Central memory CD8-positive, alpha-beta T cell (primary cell): ENCODE measurements at regions not wholly inside any gene's neighbourhood (a gene's known extent, or its start where the extent isn't known, plus 50 kb on each side); places are given as distances from the start of the nearest gene placed in this dataset.

Source experiments
- ATAC-seq: fragments of 150-1000 bp; cut with Tn5 transposase; replicated peaks from 2 replicates; pipeline ENCODE4 v1.10.0; 2022; ENCODE audit warnings: mild to moderate bottlenecking, moderate FRiP score, moderate number of reproducible peaks; ENCODE audit not compliant: poor library complexity, severe bottlenecking; ENCODE audit errors: extremely low read depth
- DNase-seq, 2 donors: peaks; one replicate each; pipeline ENCODE4 v3.0.0; 2021; ENCODE audit warnings: low spot score in 2 of 2
- H3K27ac Mint-ChIP-seq: one replicate; pipeline ENCODE4 v1.8.0; 2022; ENCODE audit warnings: low read depth, mild to moderate bottlenecking, moderate library complexity, mixed read lengths
- H3K27me3 Mint-ChIP-seq: one replicate; pipeline ENCODE4 v1.8.0; 2022; ENCODE audit warnings: mixed read lengths
- H3K36me3 Mint-ChIP-seq: one replicate; pipeline ENCODE4 v1.8.0; 2022; ENCODE audit warnings: mild to moderate bottlenecking, moderate library complexity, mixed read lengths; ENCODE audit not compliant: insufficient read depth
- H3K4me1 Mint-ChIP-seq: one replicate; pipeline ENCODE4 v1.8.0; 2022; ENCODE audit warnings: mixed read lengths
- H3K4me3 Mint-ChIP-seq: one replicate; pipeline ENCODE4 v1.8.0; 2022; ENCODE audit warnings: mild to moderate bottlenecking, moderate library complexity, mixed read lengths
- H3K9me3 Mint-ChIP-seq: one replicate; pipeline ENCODE4 v1.8.0; 2022; ENCODE audit warnings: mixed read lengths

DNA sequence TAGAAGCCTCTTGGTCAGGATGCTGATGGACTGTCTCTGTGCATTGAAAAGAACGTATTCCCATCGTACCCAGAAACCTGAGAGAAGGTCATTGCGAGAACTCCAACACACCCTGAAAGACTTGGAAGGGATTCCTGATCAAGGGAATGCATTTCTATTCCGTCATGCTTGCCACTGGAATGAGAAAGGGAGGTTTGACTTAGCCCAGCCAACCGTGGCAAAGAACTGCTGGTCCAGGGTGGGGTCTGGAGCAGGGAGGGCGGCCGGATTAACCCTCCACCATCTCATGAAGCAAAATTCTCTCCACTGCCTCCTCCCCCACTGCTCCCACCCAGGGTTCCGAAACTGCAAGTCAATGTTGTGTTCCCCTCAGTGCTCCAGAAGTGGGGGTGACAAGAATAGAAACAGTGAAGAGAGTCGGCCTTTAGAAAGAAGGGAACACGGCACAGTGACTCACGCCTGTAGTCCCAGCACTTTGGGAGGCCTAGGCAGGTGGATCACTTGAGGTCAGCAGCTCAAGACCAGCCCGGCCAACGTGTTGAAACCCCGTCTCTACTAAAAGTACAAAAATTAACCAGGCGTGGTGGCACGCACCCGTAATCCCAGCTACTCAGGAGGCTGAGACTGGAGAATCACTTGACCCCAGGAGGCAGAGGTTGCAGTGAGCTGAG is 137.5 kb upstream of the MGMT start:
- ATAC-seq (no peak), DNase-seq (no peak)
- H3K4me3 Mint-ChIP-seq, result no peak overlapping the region
- no peaks in the 10 kb centered on the region for H3K4me1 Mint-ChIP-seq
- H3K36me3 Mint-ChIP-seq, result no peaks in the 10 kb centered on the region
- H3K9me3 Mint-ChIP-seq, result no peaks in the 10 kb centered on the region
- no peak overlapping the region for H3K27ac Mint-ChIP-seq
- H3K27me3 Mint-ChIP-seq, result peaks cover 24% of the 10 kb centered on the region

GRCh38 chr10:129330211-129330610 is 136.8 kb upstream of the MGMT start:
- Mint-ChIP-seq H3K4me1 (no peaks in the 10 kb centered on the region), H3K4me3 (no peak overlapping the region), H3K27ac (no peak overlapping the region), H3K9me3 (no peaks in the 10 kb centered on the region), H3K36me3 (no peaks in the 10 kb centered on the region), H3K27me3 (peaks cover 24% of the 10 kb centered on the region)
- ATAC-seq, result no peak
- no peak for DNase-seq

DNA sequence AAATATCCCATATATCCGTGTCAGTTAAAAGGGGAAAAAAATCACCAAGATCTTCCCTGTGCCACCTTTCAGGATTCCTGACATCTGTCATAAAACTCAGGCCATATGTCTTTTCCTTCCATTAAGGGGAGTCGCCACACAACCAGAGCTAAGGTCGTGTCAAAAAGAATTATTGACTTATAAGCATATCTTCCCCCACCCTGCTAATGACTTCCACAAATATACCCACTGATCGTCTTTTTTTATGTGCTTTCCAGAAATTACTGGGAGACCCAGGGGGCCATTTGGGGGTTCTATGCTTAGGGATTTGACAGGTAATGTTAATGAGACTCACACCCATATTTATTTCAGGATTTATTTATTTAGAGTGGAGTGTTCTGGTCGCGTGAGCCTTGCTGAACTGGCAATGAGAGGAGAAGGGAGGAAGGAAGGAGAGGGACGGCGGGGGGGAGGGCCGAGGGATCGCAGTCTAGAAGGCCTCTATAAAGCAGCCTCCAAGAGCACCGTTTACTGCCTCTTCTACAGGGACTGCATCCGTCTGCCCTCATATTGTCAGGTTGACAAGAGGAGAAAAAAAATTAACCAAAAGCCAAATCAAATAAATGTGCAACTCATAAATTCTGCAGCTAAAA is 135.7 kb upstream of the MGMT start:
- no peaks in the 10 kb centered on the region for H3K36me3 Mint-ChIP-seq
- H3K4me1 Mint-ChIP-seq, result no peaks in the 10 kb centered on the region
- DNase-seq (no peak), ATAC-seq (no peak)
- H3K9me3 Mint-ChIP-seq, result no peaks in the 10 kb centered on the region
- H3K27me3 Mint-ChIP-seq, result peaks cover 16% of the 10 kb centered on the region
- H3K4me3 Mint-ChIP-seq, result no peak overlapping the region
- H3K27ac Mint-ChIP-seq, result no peak overlapping the region

- H3K9me3 Mint-ChIP-seq, result no peaks in the 10 kb centered on the region
These were observed 135.2 kb upstream of the MGMT start for GRCh38 chr10:129331839-129332220.

GRCh38 chr10:129332476-129332875 is 134.6 kb upstream of the MGMT start:
- Mint-ChIP-seq H3K9me3 (no peaks in the 10 kb centered on the region), H3K4me1 (no peaks in the 10 kb centered on the region), H3K36me3 (no peaks in the 10 kb centered on the region), H3K4me3 (no peak overlapping the region), H3K27ac (no peak overlapping the region), H3K27me3 (peaks cover 10% of the 10 kb centered on the region)
- no peak for ATAC-seq
- no peak for DNase-seq

More at GRCh38 chr10:129331839-129332220, 135.2 kb upstream of the MGMT start:
- H3K36me3 Mint-ChIP-seq, result no peaks in the 10 kb centered on the region
- no peaks in the 10 kb centered on the region for H3K4me1 Mint-ChIP-seq
- H3K4me3 Mint-ChIP-seq, result no peak overlapping the region
- no peak for ATAC-seq
- no peak for DNase-seq
- H3K27me3 Mint-ChIP-seq, result peaks cover 11% of the 10 kb centered on the region
- H3K27ac Mint-ChIP-seq, result no peak overlapping the region

DNA sequence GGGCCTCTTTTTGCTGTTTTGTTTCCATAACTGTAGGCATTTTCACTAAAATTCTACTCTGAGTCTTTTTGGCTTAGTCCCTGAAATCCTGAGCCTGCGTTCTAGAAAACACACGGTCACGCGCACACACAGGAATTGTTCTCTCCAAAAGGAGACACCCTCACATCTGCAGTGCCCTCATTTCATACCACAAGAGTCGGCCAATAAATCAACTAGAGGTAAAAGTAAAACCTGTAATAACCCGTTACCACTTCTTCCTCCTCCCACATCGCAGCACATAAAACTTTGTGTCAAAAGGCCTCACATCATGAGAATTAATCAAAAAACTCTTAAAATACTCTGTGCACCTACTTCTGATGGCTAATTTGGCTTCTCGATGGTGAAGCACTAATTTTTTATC is 133.3 kb upstream of the MGMT start:
- DNase-seq (no peak), ATAC-seq (no peak)
- H3K36me3 Mint-ChIP-seq, result no peaks in the 10 kb centered on the region
- no peak overlapping the region for H3K4me3 Mint-ChIP-seq
- no peaks in the 10 kb centered on the region for H3K9me3 Mint-ChIP-seq
- no peak overlapping the region for H3K27ac Mint-ChIP-seq
- H3K27me3 Mint-ChIP-seq, result peaks cover 10% of the 10 kb centered on the region
- H3K4me1 Mint-ChIP-seq, result no peaks in the 10 kb centered on the region

DNA sequence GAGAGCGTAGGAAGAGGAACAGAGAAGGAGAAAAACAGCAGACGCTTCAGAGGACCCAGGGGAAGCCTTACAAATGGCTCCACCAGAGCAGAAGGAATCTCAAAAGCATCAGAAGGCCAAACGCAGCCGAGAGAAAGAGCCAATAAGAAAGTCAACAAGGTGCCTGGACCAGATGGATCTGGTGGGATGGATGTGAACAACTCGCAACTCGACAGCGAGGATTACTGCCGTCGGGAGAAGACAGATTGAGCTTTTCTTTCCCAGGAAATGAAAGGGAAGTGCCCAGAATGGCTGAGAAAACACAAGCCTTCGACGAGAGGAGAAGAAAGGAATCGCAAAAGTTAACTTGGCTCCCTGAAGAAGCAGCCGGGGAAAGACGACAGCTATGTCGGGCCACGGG is 132.8 kb upstream of the MGMT start:
- peaks cover 16% of the 10 kb centered on the region for H3K27me3 Mint-ChIP-seq
- no peaks in the 10 kb centered on the region for H3K4me1 Mint-ChIP-seq
- H3K9me3 Mint-ChIP-seq, result no peaks in the 10 kb centered on the region
- no peak overlapping the region for H3K4me3 Mint-ChIP-seq
- no peaks in the 10 kb centered on the region for H3K36me3 Mint-ChIP-seq
- no peak for ATAC-seq
- DNase-seq, result no peak
- H3K27ac Mint-ChIP-seq, result no peak overlapping the region

DNA sequence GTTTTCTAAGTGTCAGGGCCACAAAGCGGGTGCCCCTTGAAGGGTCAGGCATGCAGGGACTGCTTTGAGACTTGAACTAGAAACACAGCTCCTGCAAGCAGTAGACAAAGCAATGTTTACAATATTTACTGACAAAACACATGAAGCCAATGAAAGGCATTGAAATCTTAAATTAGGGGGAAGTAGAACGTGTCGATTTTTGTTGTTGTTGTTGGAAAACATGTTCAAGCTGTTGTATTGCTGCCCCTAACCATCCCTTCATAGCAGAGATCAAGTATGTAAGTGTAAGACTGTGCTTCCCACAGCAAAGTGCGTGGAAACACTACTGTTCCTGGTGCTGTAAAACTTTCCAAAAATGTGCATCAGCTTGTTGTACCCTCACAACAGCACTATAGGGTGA is 131.6 kb upstream of the MGMT start:
- DNase-seq, result no peak
- no peak overlapping the region for H3K4me3 Mint-ChIP-seq
- H3K27me3 Mint-ChIP-seq, result peaks cover 22% of the 10 kb centered on the region
- no peak overlapping the region for H3K27ac Mint-ChIP-seq
- no peak for ATAC-seq
- H3K9me3 Mint-ChIP-seq, result no peaks in the 10 kb centered on the region
- no peaks in the 10 kb centered on the region for H3K4me1 Mint-ChIP-seq
- H3K36me3 Mint-ChIP-seq, result no peaks in the 10 kb centered on the region

- no peaks in the 10 kb centered on the region for H3K9me3 Mint-ChIP-seq
- no peak for DNase-seq
- no peak overlapping the region for H3K4me3 Mint-ChIP-seq
- H3K4me1 Mint-ChIP-seq, result no peaks in the 10 kb centered on the region
- no peak overlapping the region for H3K27ac Mint-ChIP-seq
- no peaks in the 10 kb centered on the region for H3K36me3 Mint-ChIP-seq
- peaks cover 22% of the 10 kb centered on the region for H3K27me3 Mint-ChIP-seq
- ATAC-seq, result no peak
These were observed 131.1 kb upstream of the MGMT start for GRCh38 chr10:129335942-129336341.

DNA sequence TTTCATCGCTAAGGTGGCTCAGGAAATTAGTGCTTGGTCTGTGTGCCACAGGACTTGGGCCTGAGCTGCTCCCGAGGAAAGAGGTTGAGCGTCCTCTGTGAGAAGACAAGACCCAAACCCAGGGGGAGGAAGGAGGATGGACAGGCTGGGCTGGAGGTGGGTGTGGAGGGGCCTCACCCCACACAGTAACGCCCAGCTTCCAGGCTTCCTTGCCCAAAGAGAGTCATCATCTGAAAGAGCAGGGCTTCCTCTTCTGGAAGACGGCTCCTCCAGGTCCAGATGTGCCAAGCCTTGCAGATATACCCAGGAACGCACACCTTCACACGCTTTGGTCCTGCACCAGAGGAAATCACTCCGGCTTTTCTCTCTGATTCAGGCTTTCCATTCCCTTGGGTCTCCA is 127.8 kb upstream of the MGMT start:
- ATAC-seq (no peak), DNase-seq (no peak)
- H3K9me3 Mint-ChIP-seq, result no peaks in the 10 kb centered on the region
- no peak overlapping the region for H3K27ac Mint-ChIP-seq
- H3K36me3 Mint-ChIP-seq, result no peaks in the 10 kb centered on the region
- H3K27me3 Mint-ChIP-seq, result peaks cover 15% of the 10 kb centered on the region
- no peaks in the 10 kb centered on the region for H3K4me1 Mint-ChIP-seq
- H3K4me3 Mint-ChIP-seq, result no peak overlapping the region

DNA sequence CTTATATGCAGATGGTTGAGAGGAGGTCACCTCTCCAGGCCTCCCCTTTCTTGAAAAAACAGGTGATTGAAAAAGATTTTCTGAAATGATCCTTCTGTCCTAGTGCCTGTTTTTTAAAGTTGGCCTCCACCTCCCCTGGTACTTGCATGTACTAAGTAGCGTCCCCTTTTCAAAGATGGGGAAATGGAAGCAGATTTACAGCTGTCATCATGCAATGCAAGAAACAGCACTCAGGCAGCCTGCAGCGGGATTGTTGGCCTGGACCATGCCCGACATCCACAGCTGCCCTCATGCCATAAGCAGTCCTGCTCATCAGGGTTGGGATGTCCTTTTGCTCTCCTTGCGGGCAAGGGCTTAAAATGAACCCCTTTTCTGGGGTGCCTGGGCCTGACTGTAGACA is 127.2 kb upstream of the MGMT start:
- Mint-ChIP-seq H3K9me3 (no peaks in the 10 kb centered on the region), H3K4me1 (no peaks in the 10 kb centered on the region), H3K27ac (no peak overlapping the region), H3K27me3 (peaks cover 12% of the 10 kb centered on the region), H3K36me3 (no peaks in the 10 kb centered on the region), H3K4me3 (no peak overlapping the region)
- ATAC-seq (no peak), DNase-seq (no peak)

DNA sequence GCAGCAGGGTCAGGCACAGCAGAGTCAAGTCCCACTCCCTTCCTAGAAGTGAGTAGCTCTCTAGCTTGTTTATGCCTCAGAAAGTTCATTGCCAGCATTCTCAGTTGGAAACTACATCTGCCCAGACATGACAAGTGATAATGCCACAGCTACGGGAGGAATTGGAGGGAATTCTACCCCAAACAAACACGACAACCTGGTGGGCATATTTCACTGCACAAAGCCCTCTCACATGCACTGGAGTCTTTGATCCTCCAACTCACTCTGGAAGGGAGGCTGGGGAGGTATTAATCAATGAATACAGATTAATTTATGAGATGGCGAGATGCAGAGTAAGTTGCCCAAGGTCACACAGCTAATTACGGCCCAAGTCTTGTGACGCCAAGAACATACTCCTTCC is 126.0 kb upstream of the MGMT start:
- DNase-seq (no peak), ATAC-seq (no peak)
- Mint-ChIP-seq H3K27me3 (peaks cover 12% of the 10 kb centered on the region), H3K27ac (no peak overlapping the region), H3K36me3 (no peaks in the 10 kb centered on the region), H3K4me1 (no peaks in the 10 kb centered on the region), H3K9me3 (no peaks in the 10 kb centered on the region), H3K4me3 (no peak overlapping the region)

DNA sequence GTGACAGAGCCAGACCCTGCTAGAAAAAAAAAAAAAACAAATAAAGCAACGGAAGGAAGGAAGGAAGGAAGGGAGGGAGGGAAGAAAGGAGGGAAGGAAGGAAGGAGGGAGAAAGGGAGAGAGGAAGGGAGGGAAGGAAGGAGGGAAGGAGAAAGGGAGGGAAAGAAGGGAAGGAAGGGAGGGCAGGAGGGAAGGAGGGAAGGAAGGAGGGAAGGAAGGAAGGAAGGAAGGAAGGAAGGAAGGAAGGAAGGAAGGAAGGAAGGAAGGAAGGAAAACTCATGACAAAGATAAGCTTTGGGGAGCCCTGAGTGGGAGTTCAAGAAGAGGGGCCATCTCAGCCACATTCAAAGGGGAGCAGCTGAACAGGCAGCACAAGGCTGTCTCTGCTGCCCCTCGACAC is 124.7 kb upstream of the MGMT start:
- DNase-seq (no peak), ATAC-seq (no peak)
- no peaks in the 10 kb centered on the region for H3K4me1 Mint-ChIP-seq
- H3K27ac Mint-ChIP-seq, result no peak overlapping the region
- H3K4me3 Mint-ChIP-seq, result no peak overlapping the region
- peaks cover 12% of the 10 kb centered on the region for H3K27me3 Mint-ChIP-seq
- H3K9me3 Mint-ChIP-seq, result no peaks in the 10 kb centered on the region
- H3K36me3 Mint-ChIP-seq, result no peaks in the 10 kb centered on the region
